ENCODE measurements at regions not wholly inside any gene's neighbourhood (a gene's known extent, or its start where the extent isn't known, plus 50 kb on each side); places are given as distances from the start of the nearest gene placed in this dataset.

GRCh38 chr5:108649106-108649505 lies 98.6 kb upstream of the FER start:
- Histone ChIP-seq H3K79me2 (ENCODE audit: control insufficient read depth, insufficient read depth, low read length) (no peaks in the 10 kb centered on the region), H3K4me1 (ENCODE audit: control insufficient read depth, extremely low read depth, insufficient read depth, low read length) (no peaks in the 10 kb centered on the region), H3K27me3 (ENCODE audit: control insufficient read depth, insufficient read depth, low read length) (no peaks in the 10 kb centered on the region), H4K20me1 (ENCODE audit: control insufficient read depth, extremely low read depth, insufficient read depth, low read length) (no peaks in the 10 kb centered on the region), H2AFZ (ENCODE audit: low read length) (no peak overlapping the region), H3K9ac (ENCODE audit: insufficient read depth, low read length) (no peak overlapping the region), H3K4me2 (ENCODE audit: extremely low read depth, insufficient read depth, low read length) (no peak overlapping the region), H3K27ac (ENCODE audit: insufficient read depth, low read length) (no peak overlapping the region), H3K9me3 (ENCODE audit: control insufficient read depth, insufficient read depth, low read depth, low read length) (no peaks in the 10 kb centered on the region), H3K4me3 (replicated peaks in 1 of 4; ENCODE audit: control extremely low read depth in 1 of 4, insufficient read depth in 1 of 4, low read depth in 3 of 4, low read length in 4 of 4) (no peak overlapping the region), H3K36me3 (ENCODE audit: control insufficient read depth, insufficient read depth, low read length) (no peaks in the 10 kb centered on the region)
- TF ChIP-seq EZH2 (IDR thresholded peaks at IDR 0.05; ENCODE audit: low read length, missing control alignments) (no peak), CTCF (conservative IDR thresholded peaks at IDR 0.05 in 1 of 2, IDR thresholded peaks at IDR 0.05 in 1 of 2; ENCODE audit: low read depth in 1 of 2, low read length in 2 of 2) (no peak)
- DNase-seq (ENCODE audit: low read depth in 2 of 2), result no peak

GRCh38 chr5:108642170-108642906 lies 105.4 kb upstream of the FER start:
- H2AFZ ChIP-seq (ENCODE audit: low read length), result peak overlapping the region; percentile 95
- H3K9ac ChIP-seq (ENCODE audit: insufficient read depth, low read length), result no peak overlapping the region
- no peak overlapping the region for H3K4me3 ChIP-seq (replicated peaks in 1 of 4; ENCODE audit: control extremely low read depth in 1 of 4, insufficient read depth in 1 of 4, low read depth in 3 of 4, low read length in 4 of 4)
- no peaks in the 10 kb centered on the region for H3K27me3 ChIP-seq (ENCODE audit: control insufficient read depth, insufficient read depth, low read length)
- H3K9me3 ChIP-seq (ENCODE audit: control insufficient read depth, insufficient read depth, low read depth, low read length), result no peaks in the 10 kb centered on the region
- H3K79me2 ChIP-seq (ENCODE audit: control insufficient read depth, insufficient read depth, low read length), result no peaks in the 10 kb centered on the region
- no peaks in the 10 kb centered on the region for H4K20me1 ChIP-seq (ENCODE audit: control insufficient read depth, extremely low read depth, insufficient read depth, low read length)
- TF ChIP-seq EZH2 (IDR thresholded peaks at IDR 0.05; ENCODE audit: low read length, missing control alignments), result no peak
- peak; percentile 90 to 96 for TF ChIP-seq CTCF (conservative IDR thresholded peaks at IDR 0.05 in 1 of 2, IDR thresholded peaks at IDR 0.05 in 1 of 2; ENCODE audit: low read depth in 1 of 2, low read length in 2 of 2)
- peak; percentile 55 to 72 for DNase-seq (ENCODE audit: low read depth in 2 of 2)
- peak overlapping the region; percentile 81 for H3K4me2 ChIP-seq (ENCODE audit: extremely low read depth, insufficient read depth, low read length)
- H3K4me1 ChIP-seq (ENCODE audit: control insufficient read depth, extremely low read depth, insufficient read depth, low read length), result peaks cover 3% of the 10 kb centered on the region
- H3K36me3 ChIP-seq (ENCODE audit: control insufficient read depth, insufficient read depth, low read length), result no peaks in the 10 kb centered on the region
- no peak overlapping the region for H3K27ac ChIP-seq (ENCODE audit: insufficient read depth, low read length)

- Histone ChIP-seq H3K9me3 (ENCODE audit: control insufficient read depth, insufficient read depth, low read depth, low read length) (no peaks in the 10 kb centered on the region), H3K4me3 (replicated peaks in 1 of 4; ENCODE audit: control extremely low read depth in 1 of 4, insufficient read depth in 1 of 4, low read depth in 3 of 4, low read length in 4 of 4) (no peak overlapping the region), H3K4me2 (ENCODE audit: extremely low read depth, insufficient read depth, low read length) (no peak overlapping the region), H3K79me2 (ENCODE audit: control insufficient read depth, insufficient read depth, low read length) (no peaks in the 10 kb centered on the region), H3K4me1 (ENCODE audit: control insufficient read depth, extremely low read depth, insufficient read depth, low read length) (peaks cover 3% of the 10 kb centered on the region), H4K20me1 (ENCODE audit: control insufficient read depth, extremely low read depth, insufficient read depth, low read length) (no peaks in the 10 kb centered on the region), H2AFZ (ENCODE audit: low read length) (peak overlapping the region; percentile 40), H3K27ac (ENCODE audit: insufficient read depth, low read length) (no peak overlapping the region), H3K9ac (ENCODE audit: insufficient read depth, low read length) (no peak overlapping the region), H3K27me3 (ENCODE audit: control insufficient read depth, insufficient read depth, low read length) (no peaks in the 10 kb centered on the region), H3K36me3 (ENCODE audit: control insufficient read depth, insufficient read depth, low read length) (no peaks in the 10 kb centered on the region)
- TF ChIP-seq EZH2 (IDR thresholded peaks at IDR 0.05; ENCODE audit: low read length, missing control alignments), result no peak
- no peak for TF ChIP-seq CTCF (conservative IDR thresholded peaks at IDR 0.05 in 1 of 2, IDR thresholded peaks at IDR 0.05 in 1 of 2; ENCODE audit: low read depth in 1 of 2, low read length in 2 of 2)
- DNase-seq (ENCODE audit: low read depth in 2 of 2), result no peak
These were observed 106.1 kb upstream of the FER start for GRCh38 chr5:108641596-108641995.

Measured in fibroblast of lung (primary cell).